Ishikawa (cell line): ENCODE measurements at regions not wholly inside any gene's neighbourhood (a gene's known extent, or its start where the extent isn't known, plus 50 kb on each side); places are given as distances from the start of the nearest gene placed in this dataset.
A peak's percentile ranks its signal among the peaks of the same experiment; 100 is the strongest.

Experiments
- CEBPB ChIP-seq: IDR thresholded peaks from 2 replicates; pipeline ENCODE4 v1.6.1; 2012
- CREB1 ChIP-seq: IDR thresholded peaks from 2 replicates; pipeline ENCODE4 v1.6.1; 2012; ENCODE audit warnings: low read depth
- EGR1 ChIP-seq: IDR thresholded peaks from 2 replicates; pipeline ENCODE4 v1.6.1; 2012
- EP300 ChIP-seq: IDR thresholded peaks from 2 replicates; pipeline ENCODE4 v1.6.1; 2012; ENCODE audit warnings: borderline replicate concordance
- FOXM1 ChIP-seq: IDR thresholded peaks from 2 replicates; pipeline ENCODE4 v1.6.1; 2012; ENCODE audit warnings: low read depth, borderline replicate concordance
- MAX ChIP-seq: IDR thresholded peaks from 2 replicates; pipeline ENCODE4 v1.6.1; 2012
- NFIC ChIP-seq: IDR thresholded peaks from 2 replicates; pipeline ENCODE4 v1.6.1; 2012
- RAD21 ChIP-seq: IDR thresholded peaks from 2 replicates; pipeline ENCODE4 v1.6.1; 2012; ENCODE audit warnings: low read depth
- TAF1 ChIP-seq: IDR thresholded peaks from 2 replicates; pipeline ENCODE4 v1.6.1; 2012; ENCODE audit warnings: low read depth, mild to moderate bottlenecking
- TCF12 ChIP-seq: IDR thresholded peaks from 2 replicates; pipeline ENCODE4 v1.6.1; 2012; ENCODE audit warnings: low read depth
- TEAD4 ChIP-seq: IDR thresholded peaks from 2 replicates; pipeline ENCODE4 v1.6.1; 2012
- USF1 ChIP-seq: IDR thresholded peaks from 2 replicates; pipeline ENCODE4 v1.6.1; 2012
- YY1 ChIP-seq: IDR thresholded peaks from 2 replicates; pipeline ENCODE4 v1.6.1; 2012; ENCODE audit warnings: low read depth
- ZBTB7A ChIP-seq: IDR thresholded peaks from 2 replicates; pipeline ENCODE4 v1.6.1; 2012; ENCODE audit warnings: low read depth

GRCh38 chr4:138050601-138051000 lies 191.5 kb downstream of the SLC7A11 start:
- TF ChIP-seq MAX (peak; percentile 59; the same call in 1 of the 2 replicates), EGR1 (no peak), TAF1 (no peak), USF1 (peak; percentile 36; the same call in 1 of the 2 replicates)

- TF ChIP-seq YY1: no peak
- TF ChIP-seq CREB1: no peak
- TF ChIP-seq EGR1: no peak
These were observed 192.8 kb downstream of the SLC7A11 start for GRCh38 chr4:138049355-138049754.

GRCh38 chr4:138047290-138047689 lies 194.9 kb downstream of the SLC7A11 start:
- TF ChIP-seq ZBTB7A (no peak), NFIC (no peak), CREB1 (no peak), FOXM1 (no peak), TEAD4 (no peak), RAD21 (no peak), EGR1 (no peak), CEBPB (no peak), TCF12 (no peak), YY1 (no peak), TAF1 (no peak)

- TF ChIP-seq TAF1 (no peak), TCF12 (no peak), TEAD4 (no peak), EGR1 (no peak), YY1 (no peak), MAX (no peak), NFIC (no peak), EP300 (no peak), USF1 (no peak), ZBTB7A (no peak), FOXM1 (no peak), CEBPB (no peak)
These were observed 197.1 kb downstream of the SLC7A11 start for GRCh38 chr4:138045036-138045435.

- TF ChIP-seq TEAD4: no peak
- TF ChIP-seq EGR1: no peak
These were observed 203.1 kb downstream of the SLC7A11 start for GRCh38 chr4:138039010-138039409.

GRCh38 chr4:138037696-138038095 lies 204.5 kb downstream of the SLC7A11 start:
- no peak for TF ChIP-seq EGR1
- no peak for TF ChIP-seq YY1
- TF ChIP-seq TCF12: no peak
- no peak for TF ChIP-seq TEAD4
- no peak for TF ChIP-seq FOXM1
- no peak for TF ChIP-seq ZBTB7A
- no peak for TF ChIP-seq USF1

GRCh38 chr4:138035781-138036258 lies 206.3 kb downstream of the SLC7A11 start:
- TF ChIP-seq RAD21 (peak; percentile 93), CEBPB (no peak)

- TF ChIP-seq MAX (no peak), NFIC (no peak), FOXM1 (no peak), CREB1 (no peak), TCF12 (no peak), TAF1 (no peak), YY1 (no peak), USF1 (no peak)
These were observed 207.3 kb downstream of the SLC7A11 start for GRCh38 chr4:138034871-138035270.

- no peak for TF ChIP-seq FOXM1
- TF ChIP-seq YY1: no peak
- no peak for TF ChIP-seq CREB1
These were observed 209.9 kb downstream of the SLC7A11 start for GRCh38 chr4:138032222-138032621.

- TF ChIP-seq TEAD4 (no peak), MAX (no peak), YY1 (no peak), ZBTB7A (no peak)
These were observed 211.8 kb downstream of the SLC7A11 start for GRCh38 chr4:138030375-138030774.
